HL-60/S4 treated with phorbol 12-myristate 13-acetate at 8.2 ng/mL for 4 days and 3 days (cell line): ENCODE measurements at regions not wholly inside any gene's neighbourhood (a gene's known extent, or its start where the extent isn't known, plus 50 kb on each side); places are given as distances from the start of the nearest gene placed in this dataset.

Experiments
- in situ Hi-C: fragments of 300-500 bp; cut with MboI; formaldehyde crosslinking; loops from 2 replicates; pipeline ENCODE4 v1.15.0; 2022; ENCODE audit warnings: low sequenced_read_pairs

GRCh38 chr2:42979416-42979869, 187.1 kb upstream of the HAAO start:
- in situ Hi-C loops = loop anchor here (10.0 kb wide), 1 partner anchor 505 kb away; no protein-coding TSS in a partner anchor

GRCh38 chr2:42978887-42979415, 186.6 kb upstream of the HAAO start:
- in situ Hi-C loops = loop anchor here (10.0 kb wide), 1 partner anchor 506 kb away; no protein-coding TSS in a partner anchor

- in situ Hi-C loops = loop anchor here (10.0 kb wide), 1 partner anchor 506 kb away; no protein-coding TSS in a partner anchor
These were observed 185.9 kb upstream of the HAAO start for GRCh38 chr2:42978175-42978886.

GRCh38 chr2:42977270-42978174, 185.1 kb upstream of the HAAO start:
- in situ Hi-C loops = loop anchor here (10.0 kb wide), 1 partner anchor 507 kb away; no protein-coding TSS in a partner anchor

- in situ Hi-C loops = loop anchor here (10.0 kb wide), 1 partner anchor 508 kb away; no protein-coding TSS in a partner anchor
These were observed 184.0 kb upstream of the HAAO start for GRCh38 chr2:42976351-42976750.

GRCh38 chr2:42974721-42975717, 182.6 kb upstream of the HAAO start:
- in situ Hi-C loops = loop anchor here (10.0 kb wide), 1 partner anchor 510 kb away; no protein-coding TSS in a partner anchor

GRCh38 chr2:42974169-42974720, 181.9 kb upstream of the HAAO start:
- in situ Hi-C loops = loop anchor here (10.0 kb wide), 1 partner anchor 511 kb away; no protein-coding TSS in a partner anchor

- in situ Hi-C loops = loop anchor here (10.0 kb wide), 1 partner anchor 511 kb away; no protein-coding TSS in a partner anchor
These were observed 181.3 kb upstream of the HAAO start for GRCh38 chr2:42973726-42974125.

GRCh38 chr2:42972933-42973516, 180.6 kb upstream of the HAAO start:
- in situ Hi-C loops = loop anchor here (10.0 kb wide), 1 partner anchor 512 kb away; no protein-coding TSS in a partner anchor

GRCh38 chr2:42971947-42972736, 179.8 kb upstream of the HAAO start:
- in situ Hi-C loops = loop anchor here (10.0 kb wide), 1 partner anchor 513 kb away; no protein-coding TSS in a partner anchor

GRCh38 chr2:42971381-42971780, 179.0 kb upstream of the HAAO start:
- in situ Hi-C loops = loop anchor here (10.0 kb wide), 1 partner anchor 513 kb away; no protein-coding TSS in a partner anchor

- in situ Hi-C loops = loop anchor here (10.0 kb wide), 1 partner anchor 515 kb away; no protein-coding TSS in a partner anchor
These were observed 177.8 kb upstream of the HAAO start for GRCh38 chr2:42970151-42970550.

GRCh38 chr2:42969231-42970150, 177.1 kb upstream of the HAAO start:
- in situ Hi-C loops = loop anchor here (10.0 kb wide), 1 partner anchor 515 kb away; no protein-coding TSS in a partner anchor

- in situ Hi-C loops = no loop called here
These were observed 175.7 kb upstream of the HAAO start for GRCh38 chr2:42967959-42968674.

GRCh38 chr2:42965910-42966309, 173.5 kb upstream of the HAAO start:
- in situ Hi-C loops = no loop called here

GRCh38 chr2:42965196-42965595, 172.8 kb upstream of the HAAO start:
- in situ Hi-C loops = no loop called here
